WERI-Rb-1 (cell line): ENCODE measurements at regions not wholly inside any gene's neighbourhood (a gene's known extent, or its start where the extent isn't known, plus 50 kb on each side); places are given as distances from the start of the nearest gene placed in this dataset.

Experiments used
- DNase-seq: peaks from one replicate; pipeline ENCODE4 v3.0.0-alpha.2; 2020
- H3K27ac ChIP-seq: fragments of 250-450 bp; sonication (Bioruptor Pico); 2 replicates; pipeline ENCODE4 v1.5.1; 2020; ENCODE audit warnings: mild to moderate bottlenecking, moderate library complexity
- H3K27me3 ChIP-seq: fragments of 250-450 bp; sonication (Bioruptor Pico); 2 replicates; pipeline ENCODE4 v1.5.1; 2021; ENCODE audit warnings: mild to moderate bottlenecking, low read depth, moderate library complexity; ENCODE audit not compliant: insufficient read depth, severe bottlenecking
- H3K36me3 ChIP-seq: fragments of 250-450 bp; sonication (Bioruptor Pico); 2 replicates; pipeline ENCODE4 v1.5.1; 2020; ENCODE audit warnings: mild to moderate bottlenecking, moderate library complexity
- H3K4me3 ChIP-seq: 2 replicates; pipeline ENCODE4 v1.5.1; 2011; ENCODE audit warnings: low read depth, mild to moderate bottlenecking, control low read depth, low read length
- H3K9me3 ChIP-seq: fragments of 250-450 bp; sonication (Bioruptor Pico); 2 replicates; pipeline ENCODE4 v1.5.1; 2021; ENCODE audit warnings: mild to moderate bottlenecking, moderate library complexity; ENCODE audit not compliant: severe bottlenecking
- TF ChIP-seq, protein P1 (sequence below): IDR thresholded peaks from 2 replicates; pipeline ENCODE4 v1.5.1; 2011; ENCODE audit warnings: low read depth, mild to moderate bottlenecking, control low read depth, inconsistent platforms, low read length

GRCh38 chr4:151481813-151482212 is 72.8 kb downstream of the FHIP1A start:
- DNase-seq, result no peak
- no peak overlapping the region for H3K27ac ChIP-seq
- no peaks in the 10 kb centered on the region for H3K9me3 ChIP-seq
- no peaks in the 10 kb centered on the region for H3K27me3 ChIP-seq
- TF ChIP-seq, protein P1, sequence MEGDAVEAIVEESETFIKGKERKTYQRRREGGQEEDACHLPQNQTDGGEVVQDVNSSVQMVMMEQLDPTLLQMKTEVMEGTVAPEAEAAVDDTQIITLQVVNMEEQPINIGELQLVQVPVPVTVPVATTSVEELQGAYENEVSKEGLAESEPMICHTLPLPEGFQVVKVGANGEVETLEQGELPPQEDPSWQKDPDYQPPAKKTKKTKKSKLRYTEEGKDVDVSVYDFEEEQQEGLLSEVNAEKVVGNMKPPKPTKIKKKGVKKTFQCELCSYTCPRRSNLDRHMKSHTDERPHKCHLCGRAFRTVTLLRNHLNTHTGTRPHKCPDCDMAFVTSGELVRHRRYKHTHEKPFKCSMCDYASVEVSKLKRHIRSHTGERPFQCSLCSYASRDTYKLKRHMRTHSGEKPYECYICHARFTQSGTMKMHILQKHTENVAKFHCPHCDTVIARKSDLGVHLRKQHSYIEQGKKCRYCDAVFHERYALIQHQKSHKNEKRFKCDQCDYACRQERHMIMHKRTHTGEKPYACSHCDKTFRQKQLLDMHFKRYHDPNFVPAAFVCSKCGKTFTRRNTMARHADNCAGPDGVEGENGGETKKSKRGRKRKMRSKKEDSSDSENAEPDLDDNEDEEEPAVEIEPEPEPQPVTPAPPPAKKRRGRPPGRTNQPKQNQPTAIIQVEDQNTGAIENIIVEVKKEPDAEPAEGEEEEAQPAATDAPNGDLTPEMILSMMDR, result no peak
- H3K4me3 ChIP-seq, result no peak overlapping the region
- no peaks in the 10 kb centered on the region for H3K36me3 ChIP-seq

- DNase-seq, result no peak
- Histone ChIP-seq H3K36me3 (no peaks in the 10 kb centered on the region), H3K4me3 (no peak overlapping the region), H3K27ac (no peak overlapping the region), H3K9me3 (no peaks in the 10 kb centered on the region), H3K27me3 (no peaks in the 10 kb centered on the region)
- TF ChIP-seq, protein P1, result no peak
Measured at GRCh38 chr4:151484396-151485102, 75.6 kb downstream of the FHIP1A start.

DNA sequence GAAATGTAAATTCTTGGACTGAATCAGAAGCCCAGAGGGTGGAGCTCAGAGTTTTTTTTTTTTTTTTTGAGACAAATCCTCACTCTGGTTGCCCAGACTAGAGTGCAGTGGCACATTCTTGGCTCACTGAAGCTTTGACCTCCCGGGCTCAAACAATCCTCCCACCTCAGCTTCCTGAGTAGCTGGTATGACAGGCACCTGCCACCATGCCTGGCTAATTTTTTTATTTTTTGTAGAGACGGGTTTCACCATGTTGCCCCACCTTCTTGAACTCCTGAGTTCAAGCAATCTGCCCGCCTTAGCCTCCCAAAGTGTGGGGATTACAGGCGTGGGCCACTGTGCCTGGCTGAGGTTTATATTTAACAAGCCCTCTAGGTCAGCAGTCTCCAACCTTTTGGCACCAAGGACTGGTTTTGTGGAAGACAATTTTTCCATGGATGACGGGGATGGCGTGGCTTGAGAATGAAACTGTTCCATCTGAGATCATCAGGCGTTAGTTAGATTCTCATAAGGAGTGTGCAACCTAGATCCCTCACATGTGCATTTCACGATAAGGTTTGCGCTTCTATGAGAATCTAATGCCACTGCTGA is 76.7 kb downstream of the FHIP1A start:
- H3K36me3 ChIP-seq, result no peaks in the 10 kb centered on the region
- TF ChIP-seq, protein P1, result no peak
- no peak for DNase-seq
- no peak overlapping the region for H3K4me3 ChIP-seq
- no peaks in the 10 kb centered on the region for H3K27me3 ChIP-seq
- no peak overlapping the region for H3K27ac ChIP-seq
- H3K9me3 ChIP-seq, result no peaks in the 10 kb centered on the region

GRCh38 chr4:151486168-151486567 is 77.2 kb downstream of the FHIP1A start:
- TF ChIP-seq, protein P1, result no peak
- no peak overlapping the region for H3K27ac ChIP-seq
- peaks cover 3% of the 10 kb centered on the region for H3K9me3 ChIP-seq
- no peak overlapping the region for H3K4me3 ChIP-seq
- DNase-seq, result no peak
- no peaks in the 10 kb centered on the region for H3K36me3 ChIP-seq
- H3K27me3 ChIP-seq, result no peaks in the 10 kb centered on the region

- TF ChIP-seq, protein P1, result no peak
- peaks cover 6% of the 10 kb centered on the region for H3K9me3 ChIP-seq
- H3K4me3 ChIP-seq, result no peak overlapping the region
- no peak overlapping the region for H3K27ac ChIP-seq
- no peaks in the 10 kb centered on the region for H3K27me3 ChIP-seq
- DNase-seq, result no peak
- no peaks in the 10 kb centered on the region for H3K36me3 ChIP-seq
Measured at GRCh38 chr4:151488968-151489367, 80.0 kb downstream of the FHIP1A start.
